ENCODE measurements at regions not wholly inside any gene's neighbourhood (a gene's known extent, or its start where the extent isn't known, plus 50 kb on each side); places are given as distances from the start of the nearest gene placed in this dataset.

GRCh38 chr7:115273139-115273772, 351.4 kb downstream of the MDFIC start:
- Mint-ChIP-seq H3K4me1 (ENCODE audit: low read depth) (no peaks in the 10 kb centered on the region), H3K27me3 (peaks cover 7% of the 10 kb centered on the region), H3K27ac (no peak overlapping the region), H3K36me3 (ENCODE audit: low read depth) (no peaks in the 10 kb centered on the region), H3K4me3 (no peak overlapping the region), H3K9me3 (no peaks in the 10 kb centered on the region)
- no peak for DNase-seq
- no peak for ATAC-seq
- TF ChIP-seq, protein P1, sequence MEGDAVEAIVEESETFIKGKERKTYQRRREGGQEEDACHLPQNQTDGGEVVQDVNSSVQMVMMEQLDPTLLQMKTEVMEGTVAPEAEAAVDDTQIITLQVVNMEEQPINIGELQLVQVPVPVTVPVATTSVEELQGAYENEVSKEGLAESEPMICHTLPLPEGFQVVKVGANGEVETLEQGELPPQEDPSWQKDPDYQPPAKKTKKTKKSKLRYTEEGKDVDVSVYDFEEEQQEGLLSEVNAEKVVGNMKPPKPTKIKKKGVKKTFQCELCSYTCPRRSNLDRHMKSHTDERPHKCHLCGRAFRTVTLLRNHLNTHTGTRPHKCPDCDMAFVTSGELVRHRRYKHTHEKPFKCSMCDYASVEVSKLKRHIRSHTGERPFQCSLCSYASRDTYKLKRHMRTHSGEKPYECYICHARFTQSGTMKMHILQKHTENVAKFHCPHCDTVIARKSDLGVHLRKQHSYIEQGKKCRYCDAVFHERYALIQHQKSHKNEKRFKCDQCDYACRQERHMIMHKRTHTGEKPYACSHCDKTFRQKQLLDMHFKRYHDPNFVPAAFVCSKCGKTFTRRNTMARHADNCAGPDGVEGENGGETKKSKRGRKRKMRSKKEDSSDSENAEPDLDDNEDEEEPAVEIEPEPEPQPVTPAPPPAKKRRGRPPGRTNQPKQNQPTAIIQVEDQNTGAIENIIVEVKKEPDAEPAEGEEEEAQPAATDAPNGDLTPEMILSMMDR (IDR thresholded peaks at IDR 0.05), result no peak
- CTCF ChIA-PET, result no interaction called here
- POLR2A ChIA-PET, result no interaction called here
- intact Hi-C loops (cut with micrococcal nuclease), result no loop called here

GRCh38 chr7:115271332-115272235, 349.7 kb downstream of the MDFIC start:
- Mint-ChIP-seq H3K27ac (no peak overlapping the region), H3K4me1 (ENCODE audit: low read depth) (no peaks in the 10 kb centered on the region)

DNA sequence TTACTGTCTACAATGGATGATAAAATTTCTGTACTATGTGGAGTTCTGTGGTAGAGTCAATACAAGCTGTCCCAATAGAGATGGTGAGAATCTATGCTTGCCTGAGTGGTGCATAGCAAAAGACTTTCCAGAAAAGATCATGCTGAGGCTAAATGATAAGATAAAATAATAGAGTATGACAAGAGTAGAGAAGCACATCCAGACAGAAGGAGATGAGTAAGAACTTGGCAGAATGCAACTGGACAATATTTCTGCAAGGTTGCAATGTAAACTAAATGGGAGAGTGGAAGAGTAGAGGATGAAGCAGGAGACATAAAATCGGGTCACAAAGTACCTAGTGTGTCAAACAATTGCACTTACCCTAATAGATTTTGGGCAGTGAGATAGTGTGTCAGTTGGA, 347.6 kb downstream of the MDFIC start:
- ChIA-PET POLR2A (no interaction called here), CTCF (no interaction called here)
- DNase-seq, result no peak
- intact Hi-C loops (cut with micrococcal nuclease), result no loop called here
- TF ChIP-seq, protein P1 (IDR thresholded peaks at IDR 0.05), result no peak
- Mint-ChIP-seq H3K4me1 (ENCODE audit: low read depth) (no peaks in the 10 kb centered on the region), H3K9me3 (no peaks in the 10 kb centered on the region), H3K27ac (no peak overlapping the region), H3K27me3 (peaks cover 14% of the 10 kb centered on the region), H3K4me3 (no peak overlapping the region), H3K36me3 (ENCODE audit: low read depth) (no peaks in the 10 kb centered on the region)
- ATAC-seq, result no peak

More at GRCh38 chr7:115271332-115272235, 349.7 kb downstream of the MDFIC start:
- DNase-seq (no peak), ATAC-seq (no peak)
- H3K36me3 Mint-ChIP-seq (ENCODE audit: low read depth), result no peaks in the 10 kb centered on the region
- H3K27me3 Mint-ChIP-seq, result peaks cover 8% of the 10 kb centered on the region
- H3K9me3 Mint-ChIP-seq, result no peaks in the 10 kb centered on the region
- intact Hi-C loops (cut with micrococcal nuclease), result no loop called here
- ChIA-PET POLR2A (interaction anchor here (0.7 kb wide), 1 partner anchor 301 kb away, joined by 3 read pairs; no protein-coding TSS in a partner anchor), CTCF (no interaction called here)
- H3K4me3 Mint-ChIP-seq, result no peak overlapping the region
- TF ChIP-seq, protein P1 (IDR thresholded peaks at IDR 0.05), result no peak

- TF ChIP-seq, protein P1 (IDR thresholded peaks at IDR 0.05), result no peak
- intact Hi-C loops (cut with micrococcal nuclease), result no loop called here
- Mint-ChIP-seq H3K27ac (no peak overlapping the region), H3K9me3 (no peaks in the 10 kb centered on the region), H3K27me3 (peaks cover 8% of the 10 kb centered on the region), H3K36me3 (ENCODE audit: low read depth) (no peaks in the 10 kb centered on the region), H3K4me3 (no peak overlapping the region), H3K4me1 (ENCODE audit: low read depth) (no peaks in the 10 kb centered on the region)
- no peak for DNase-seq
- no peak for ATAC-seq
- CTCF ChIA-PET, result no interaction called here
- POLR2A ChIA-PET, result no interaction called here
These were observed 345.6 kb downstream of the MDFIC start for GRCh38 chr7:115267503-115267902.

- Mint-ChIP-seq H3K9me3 (no peaks in the 10 kb centered on the region), H3K4me3 (no peak overlapping the region), H3K27me3 (peaks cover 3% of the 10 kb centered on the region), H3K27ac (no peak overlapping the region), H3K4me1 (ENCODE audit: low read depth) (no peaks in the 10 kb centered on the region), H3K36me3 (ENCODE audit: low read depth) (no peaks in the 10 kb centered on the region)
- no peak for ATAC-seq
- ChIA-PET POLR2A (no interaction called here), CTCF (interaction anchor here (1.2 kb wide), 1 partner anchor 395 kb away, joined by 3 read pairs; no protein-coding TSS in a partner anchor)
- TF ChIP-seq, protein P1 (IDR thresholded peaks at IDR 0.05), result no peak
- DNase-seq, result no peak
- intact Hi-C loops (cut with micrococcal nuclease), result no loop called here
These were observed 338.5 kb downstream of the MDFIC start for GRCh38 chr7:115260381-115260780.
